GM23338 (cell line): ENCODE measurements at regions not wholly inside any gene's neighbourhood (a gene's known extent, or its start where the extent isn't known, plus 50 kb on each side); places are given as distances from the start of the nearest gene placed in this dataset.

Experiments used
- ATAC-seq: fragments of 200-7000 bp; cut with Tn5 transposase; 3 replicates; pipeline ENCODE4 v1.9.1; 2020
- DNase-seq: peaks from one replicate; pipeline ENCODE4 v3.0.0-alpha.2; 2015; ENCODE audit warnings: low spot score
- H2AFZ ChIP-seq: fragments of 200-600 bp; sonication (generic); 2 replicates; pipeline ENCODE4 v1.8.0; 2016; ENCODE audit warnings: antibody characterized with exemption, mild to moderate bottlenecking, moderate library complexity
- H3F3A ChIP-seq: fragments of 200-600 bp; sonication (generic); replicated peaks from 2 replicates; pipeline ENCODE4 v1.8.0; 2017; ENCODE audit warnings: antibody characterized with exemption, mixed run types, low read depth
- H3K27ac ChIP-seq: fragments of 200-600 bp; sonication (generic); 2 replicates; pipeline ENCODE4 v1.6.1; 2016; ENCODE audit warnings: low read depth
- H3K27me3 ChIP-seq: fragments of 200-600 bp; sonication (generic); 2 replicates; pipeline ENCODE4 v1.8.0; 2016; ENCODE audit warnings: mild to moderate bottlenecking, mixed run types, moderate library complexity; ENCODE audit not compliant: insufficient read depth
- H3K36me3 ChIP-seq: fragments of 200-600 bp; sonication (generic); 2 replicates; pipeline ENCODE4 v1.8.0; 2016; ENCODE audit warnings: mild to moderate bottlenecking; ENCODE audit not compliant: insufficient read depth
- H3K4me1 ChIP-seq: fragments of 200-600 bp; sonication (generic); 2 replicates; pipeline ENCODE4 v1.8.0; 2016; ENCODE audit warnings: mild to moderate bottlenecking, moderate library complexity; ENCODE audit not compliant: insufficient read depth
- H3K4me2 ChIP-seq: fragments of 200-600 bp; sonication (generic); 2 replicates; pipeline ENCODE4 v1.7.1; 2017; ENCODE audit warnings: mixed run types
- H3K4me3 ChIP-seq: fragments of 200-600 bp; sonication (generic); 2 replicates; pipeline ENCODE4 v1.6.1; 2016; ENCODE audit warnings: mixed run types
- H3K79me2 ChIP-seq: fragments of 200-600 bp; sonication (generic); replicated peaks from 2 replicates; pipeline ENCODE4 v1.8.0; 2017; ENCODE audit warnings: mild to moderate bottlenecking; ENCODE audit not compliant: insufficient read depth
- H3K9me2 ChIP-seq: fragments of 200-600 bp; sonication (generic); 2 replicates; pipeline ENCODE4 v1.8.0; 2017; ENCODE audit not compliant: insufficient read depth
- H4K20me1 ChIP-seq: fragments of 200-600 bp; sonication (generic); replicated peaks from 2 replicates; pipeline ENCODE4 v1.8.0; 2017; ENCODE audit warnings: mild to moderate bottlenecking; ENCODE audit not compliant: insufficient read depth
- H3K27ac Mint-ChIP-seq: 2 replicates; pipeline ENCODE4 v1.8.0; 2020; ENCODE audit warnings: inconsistent platforms, mild to moderate bottlenecking, moderate library complexity, mixed read lengths
- H3K27me3 Mint-ChIP-seq: 3 replicates; pipeline ENCODE4 v1.8.0; 2022; ENCODE audit warnings: low read depth, mild to moderate bottlenecking, moderate library complexity, mixed read lengths, inconsistent platforms; ENCODE audit not compliant: insufficient read depth, poor library complexity
- H3K36me3 Mint-ChIP-seq: 3 replicates; pipeline ENCODE4 v1.8.0; 2021; ENCODE audit warnings: low read depth, mild to moderate bottlenecking, inconsistent platforms, moderate library complexity, mixed read lengths
- H3K4me1 Mint-ChIP-seq: 3 replicates; pipeline ENCODE4 v1.8.0; 2020; ENCODE audit warnings: mild to moderate bottlenecking, inconsistent platforms, mixed read lengths
- H3K4me3 Mint-ChIP-seq: 3 replicates; pipeline ENCODE4 v1.8.0; 2021; ENCODE audit warnings: moderate library complexity, mild to moderate bottlenecking, inconsistent platforms, mixed read lengths
- H3K9me3 Mint-ChIP-seq: 3 replicates; pipeline ENCODE4 v1.8.0; 2020; ENCODE audit warnings: moderate library complexity, mild to moderate bottlenecking, inconsistent platforms, mixed read lengths
- CREB1 ChIP-seq: fragments of 250-450 bp; sonication (Bioruptor Pico); IDR thresholded peaks from 2 replicates; pipeline ENCODE4 v1.5.0; 2020; ENCODE audit warnings: low read depth, mild to moderate bottlenecking, moderate library complexity
- NANOG ChIP-seq: IDR thresholded peaks from 2 replicates; pipeline ENCODE4 v1.6.1; 2016; ENCODE audit warnings: antibody characterized with exemption, borderline replicate concordance
- POLR2AphosphoS5 ChIP-seq: IDR thresholded peaks from 2 replicates; pipeline ENCODE4 v1.6.1; 2016; ENCODE audit warnings: antibody characterized with exemption, low read depth
- TF ChIP-seq, protein P1 (sequence below): IDR thresholded peaks from one replicate; pipeline ENCODE4 v1.6.1; 2018; ENCODE audit warnings: antibody characterized with exemption; ENCODE audit not compliant: unreplicated experiment
- TF ChIP-seq, protein P2 (sequence below), 2 experiments: fragments of 200-600 bp in 1 of 2; sonication (generic) in 1 of 2; conservative IDR thresholded peaks; 2 replicates each; pipeline versions ENCODE4 v1.5.1 to v1.6.1; 2016 to 2017; ENCODE audit warnings: antibody characterized with exemption in 2 of 2, low read depth in 2 of 2, mild to moderate bottlenecking in 2 of 2, moderate library complexity in 1 of 2
- TF ChIP-seq, protein P3 (sequence below): fragments of 250-450 bp; sonication (Bioruptor Pico); IDR thresholded peaks from 2 replicates; pipeline ENCODE4 v1.5.0; 2020; ENCODE audit warnings: mild to moderate bottlenecking, moderate library complexity
- TF ChIP-seq, protein P4 (sequence below): IDR thresholded peaks from 2 replicates; pipeline ENCODE4 v1.6.1; 2016; ENCODE audit warnings: antibody characterized with exemption

- TF ChIP-seq, protein P1, sequence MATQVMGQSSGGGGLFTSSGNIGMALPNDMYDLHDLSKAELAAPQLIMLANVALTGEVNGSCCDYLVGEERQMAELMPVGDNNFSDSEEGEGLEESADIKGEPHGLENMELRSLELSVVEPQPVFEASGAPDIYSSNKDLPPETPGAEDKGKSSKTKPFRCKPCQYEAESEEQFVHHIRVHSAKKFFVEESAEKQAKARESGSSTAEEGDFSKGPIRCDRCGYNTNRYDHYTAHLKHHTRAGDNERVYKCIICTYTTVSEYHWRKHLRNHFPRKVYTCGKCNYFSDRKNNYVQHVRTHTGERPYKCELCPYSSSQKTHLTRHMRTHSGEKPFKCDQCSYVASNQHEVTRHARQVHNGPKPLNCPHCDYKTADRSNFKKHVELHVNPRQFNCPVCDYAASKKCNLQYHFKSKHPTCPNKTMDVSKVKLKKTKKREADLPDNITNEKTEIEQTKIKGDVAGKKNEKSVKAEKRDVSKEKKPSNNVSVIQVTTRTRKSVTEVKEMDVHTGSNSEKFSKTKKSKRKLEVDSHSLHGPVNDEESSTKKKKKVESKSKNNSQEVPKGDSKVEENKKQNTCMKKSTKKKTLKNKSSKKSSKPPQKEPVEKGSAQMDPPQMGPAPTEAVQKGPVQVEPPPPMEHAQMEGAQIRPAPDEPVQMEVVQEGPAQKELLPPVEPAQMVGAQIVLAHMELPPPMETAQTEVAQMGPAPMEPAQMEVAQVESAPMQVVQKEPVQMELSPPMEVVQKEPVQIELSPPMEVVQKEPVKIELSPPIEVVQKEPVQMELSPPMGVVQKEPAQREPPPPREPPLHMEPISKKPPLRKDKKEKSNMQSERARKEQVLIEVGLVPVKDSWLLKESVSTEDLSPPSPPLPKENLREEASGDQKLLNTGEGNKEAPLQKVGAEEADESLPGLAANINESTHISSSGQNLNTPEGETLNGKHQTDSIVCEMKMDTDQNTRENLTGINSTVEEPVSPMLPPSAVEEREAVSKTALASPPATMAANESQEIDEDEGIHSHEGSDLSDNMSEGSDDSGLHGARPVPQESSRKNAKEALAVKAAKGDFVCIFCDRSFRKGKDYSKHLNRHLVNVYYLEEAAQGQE = no peak
- TF ChIP-seq CREB1 (CRISPR knock-in tag) = no peak
- TF ChIP-seq POLR2AphosphoS5 = no peak
- TF ChIP-seq, protein P2, sequence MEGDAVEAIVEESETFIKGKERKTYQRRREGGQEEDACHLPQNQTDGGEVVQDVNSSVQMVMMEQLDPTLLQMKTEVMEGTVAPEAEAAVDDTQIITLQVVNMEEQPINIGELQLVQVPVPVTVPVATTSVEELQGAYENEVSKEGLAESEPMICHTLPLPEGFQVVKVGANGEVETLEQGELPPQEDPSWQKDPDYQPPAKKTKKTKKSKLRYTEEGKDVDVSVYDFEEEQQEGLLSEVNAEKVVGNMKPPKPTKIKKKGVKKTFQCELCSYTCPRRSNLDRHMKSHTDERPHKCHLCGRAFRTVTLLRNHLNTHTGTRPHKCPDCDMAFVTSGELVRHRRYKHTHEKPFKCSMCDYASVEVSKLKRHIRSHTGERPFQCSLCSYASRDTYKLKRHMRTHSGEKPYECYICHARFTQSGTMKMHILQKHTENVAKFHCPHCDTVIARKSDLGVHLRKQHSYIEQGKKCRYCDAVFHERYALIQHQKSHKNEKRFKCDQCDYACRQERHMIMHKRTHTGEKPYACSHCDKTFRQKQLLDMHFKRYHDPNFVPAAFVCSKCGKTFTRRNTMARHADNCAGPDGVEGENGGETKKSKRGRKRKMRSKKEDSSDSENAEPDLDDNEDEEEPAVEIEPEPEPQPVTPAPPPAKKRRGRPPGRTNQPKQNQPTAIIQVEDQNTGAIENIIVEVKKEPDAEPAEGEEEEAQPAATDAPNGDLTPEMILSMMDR (conservative IDR thresholded peaks at IDR 0.05; ENCODE audit: low read depth in 2 of 2) = no peak
Measured at GRCh38 chr1:101377084-101377835, 140.4 kb downstream of the S1PR1 start (continued).

GRCh38 chr1:101379037-101379436 is 142.2 kb downstream of the S1PR1 start:
- Histone ChIP-seq H3K9me2 (peaks cover 9% of the 10 kb centered on the region; the same call in 1 of the 2 replicates), H2AFZ (no peak overlapping the region), H3K4me3 (no peak overlapping the region), H3F3A (no peaks in the 10 kb centered on the region), H3K79me2 (no peaks in the 10 kb centered on the region), H4K20me1 (no peaks in the 10 kb centered on the region), H3K27ac (no peak overlapping the region), H3K36me3 (no peaks in the 10 kb centered on the region), H3K4me2 (no peak overlapping the region), H3K27me3 (no peaks in the 10 kb centered on the region), H3K4me1 (peaks cover 19% of the 10 kb centered on the region; the same call in 1 of the 2 replicates)
- Mint-ChIP-seq H3K36me3 (peaks cover 3% of the 10 kb centered on the region; the same call in 1 of the 3 replicates), H3K27me3 (peaks cover 2% of the 10 kb centered on the region), H3K27ac (no peak overlapping the region), H3K4me1 (peaks cover 40% of the 10 kb centered on the region), H3K9me3 (no peaks in the 10 kb centered on the region), H3K4me3 (no peak overlapping the region)
- DNase-seq = no peak
- ATAC-seq = no peak
- TF ChIP-seq, protein P3, sequence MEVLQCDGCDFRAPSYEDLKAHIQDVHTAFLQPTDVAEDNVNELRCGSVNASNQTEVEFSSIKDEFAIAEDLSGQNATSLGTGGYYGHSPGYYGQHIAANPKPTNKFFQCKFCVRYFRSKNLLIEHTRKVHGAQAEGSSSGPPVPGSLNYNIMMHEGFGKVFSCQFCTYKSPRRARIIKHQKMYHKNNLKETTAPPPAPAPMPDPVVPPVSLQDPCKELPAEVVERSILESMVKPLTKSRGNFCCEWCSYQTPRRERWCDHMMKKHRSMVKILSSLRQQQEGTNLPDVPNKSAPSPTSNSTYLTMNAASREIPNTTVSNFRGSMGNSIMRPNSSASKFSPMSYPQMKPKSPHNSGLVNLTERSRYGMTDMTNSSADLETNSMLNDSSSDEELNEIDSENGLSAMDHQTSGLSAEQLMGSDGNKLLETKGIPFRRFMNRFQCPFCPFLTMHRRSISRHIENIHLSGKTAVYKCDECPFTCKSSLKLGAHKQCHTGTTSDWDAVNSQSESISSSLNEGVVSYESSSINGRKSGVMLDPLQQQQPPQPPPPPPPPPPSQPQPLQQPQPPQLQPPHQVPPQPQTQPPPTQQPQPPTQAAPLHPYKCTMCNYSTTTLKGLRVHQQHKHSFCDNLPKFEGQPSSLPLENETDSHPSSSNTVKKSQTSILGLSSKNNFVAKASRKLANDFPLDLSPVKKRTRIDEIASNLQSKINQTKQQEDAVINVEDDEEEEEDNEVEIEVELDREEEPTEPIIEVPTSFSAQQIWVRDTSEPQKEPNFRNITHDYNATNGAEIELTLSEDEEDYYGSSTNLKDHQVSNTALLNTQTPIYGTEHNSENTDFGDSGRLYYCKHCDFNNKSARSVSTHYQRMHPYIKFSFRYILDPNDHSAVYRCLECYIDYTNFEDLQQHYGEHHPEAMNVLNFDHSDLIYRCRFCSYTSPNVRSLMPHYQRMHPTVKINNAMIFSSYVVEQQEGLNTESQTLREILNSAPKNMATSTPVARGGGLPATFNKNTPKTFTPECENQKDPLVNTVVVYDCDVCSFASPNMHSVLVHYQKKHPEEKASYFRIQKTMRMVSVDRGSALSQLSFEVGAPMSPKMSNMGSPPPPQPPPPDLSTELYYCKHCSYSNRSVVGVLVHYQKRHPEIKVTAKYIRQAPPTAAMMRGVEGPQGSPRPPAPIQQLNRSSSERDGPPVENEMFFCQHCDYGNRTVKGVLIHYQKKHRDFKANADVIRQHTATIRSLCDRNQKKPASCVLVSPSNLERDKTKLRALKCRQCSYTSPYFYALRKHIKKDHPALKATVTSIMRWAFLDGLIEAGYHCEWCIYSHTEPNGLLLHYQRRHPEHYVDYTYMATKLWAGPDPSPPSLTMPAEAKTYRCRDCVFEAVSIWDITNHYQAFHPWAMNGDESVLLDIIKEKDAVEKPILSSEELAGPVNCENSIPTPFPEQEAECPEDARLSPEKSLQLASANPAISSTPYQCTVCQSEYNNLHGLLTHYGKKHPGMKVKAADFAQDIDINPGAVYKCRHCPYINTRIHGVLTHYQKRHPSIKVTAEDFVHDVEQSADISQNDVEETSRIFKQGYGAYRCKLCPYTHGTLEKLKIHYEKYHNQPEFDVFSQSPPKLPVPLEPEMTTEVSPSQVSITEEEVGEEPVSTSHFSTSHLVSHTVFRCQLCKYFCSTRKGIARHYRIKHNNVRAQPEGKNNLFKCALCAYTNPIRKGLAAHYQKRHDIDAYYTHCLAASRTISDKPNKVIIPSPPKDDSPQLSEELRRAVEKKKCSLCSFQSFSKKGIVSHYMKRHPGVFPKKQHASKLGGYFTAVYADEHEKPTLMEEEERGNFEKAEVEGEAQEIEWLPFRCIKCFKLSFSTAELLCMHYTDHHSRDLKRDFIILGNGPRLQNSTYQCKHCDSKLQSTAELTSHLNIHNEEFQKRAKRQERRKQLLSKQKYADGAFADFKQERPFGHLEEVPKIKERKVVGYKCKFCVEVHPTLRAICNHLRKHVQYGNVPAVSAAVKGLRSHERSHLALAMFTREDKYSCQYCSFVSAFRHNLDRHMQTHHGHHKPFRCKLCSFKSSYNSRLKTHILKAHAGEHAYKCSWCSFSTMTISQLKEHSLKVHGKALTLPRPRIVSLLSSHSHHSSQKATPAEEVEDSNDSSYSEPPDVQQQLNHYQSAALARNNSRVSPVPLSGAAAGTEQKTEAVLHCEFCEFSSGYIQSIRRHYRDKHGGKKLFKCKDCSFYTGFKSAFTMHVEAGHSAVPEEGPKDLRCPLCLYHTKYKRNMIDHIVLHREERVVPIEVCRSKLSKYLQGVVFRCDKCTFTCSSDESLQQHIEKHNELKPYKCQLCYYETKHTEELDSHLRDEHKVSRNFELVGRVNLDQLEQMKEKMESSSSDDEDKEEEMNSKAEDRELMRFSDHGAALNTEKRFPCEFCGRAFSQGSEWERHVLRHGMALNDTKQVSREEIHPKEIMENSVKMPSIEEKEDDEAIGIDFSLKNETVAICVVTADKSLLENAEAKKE (CRISPR knock-in tag) = no peak
- no peak for TF ChIP-seq NANOG
- TF ChIP-seq POLR2AphosphoS5 = no peak
- no peak for TF ChIP-seq CREB1 (CRISPR knock-in tag)
- TF ChIP-seq, protein P4, sequence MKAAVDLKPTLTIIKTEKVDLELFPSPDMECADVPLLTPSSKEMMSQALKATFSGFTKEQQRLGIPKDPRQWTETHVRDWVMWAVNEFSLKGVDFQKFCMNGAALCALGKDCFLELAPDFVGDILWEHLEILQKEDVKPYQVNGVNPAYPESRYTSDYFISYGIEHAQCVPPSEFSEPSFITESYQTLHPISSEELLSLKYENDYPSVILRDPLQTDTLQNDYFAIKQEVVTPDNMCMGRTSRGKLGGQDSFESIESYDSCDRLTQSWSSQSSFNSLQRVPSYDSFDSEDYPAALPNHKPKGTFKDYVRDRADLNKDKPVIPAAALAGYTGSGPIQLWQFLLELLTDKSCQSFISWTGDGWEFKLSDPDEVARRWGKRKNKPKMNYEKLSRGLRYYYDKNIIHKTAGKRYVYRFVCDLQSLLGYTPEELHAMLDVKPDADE = no peak
